ENCODE measurements at regions not wholly inside any gene's neighbourhood (a gene's known extent, or its start where the extent isn't known, plus 50 kb on each side); places are given as distances from the start of the nearest gene placed in this dataset.

DNA sequence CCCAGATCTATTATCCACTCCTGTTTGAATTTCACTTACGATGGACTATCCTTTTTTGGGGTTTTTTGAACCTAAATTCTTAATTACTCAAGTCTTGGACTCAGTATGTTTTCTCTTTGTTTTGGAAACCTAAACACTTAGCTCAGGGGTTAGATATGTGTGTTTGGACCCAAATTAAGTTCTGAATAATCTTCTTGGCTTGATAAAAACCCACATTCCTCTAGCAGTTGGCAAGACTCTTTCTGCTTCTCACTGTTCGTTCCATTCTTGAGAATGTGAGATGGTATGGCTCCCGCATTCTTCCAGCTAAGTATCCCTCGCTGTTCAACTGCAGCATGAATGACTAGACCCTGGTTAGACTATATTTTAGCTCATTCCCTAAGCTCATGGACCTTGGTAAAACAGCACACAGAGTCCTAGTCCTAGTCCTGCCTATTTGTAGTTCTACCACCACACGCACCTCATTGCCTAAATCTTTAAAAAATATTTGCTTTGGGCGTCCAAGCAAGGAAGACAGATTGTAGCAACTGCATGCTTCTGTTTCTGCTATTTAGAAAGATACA, 860.0 kb downstream of the RPS29 start:
- TF ChIP-seq, protein P1, sequence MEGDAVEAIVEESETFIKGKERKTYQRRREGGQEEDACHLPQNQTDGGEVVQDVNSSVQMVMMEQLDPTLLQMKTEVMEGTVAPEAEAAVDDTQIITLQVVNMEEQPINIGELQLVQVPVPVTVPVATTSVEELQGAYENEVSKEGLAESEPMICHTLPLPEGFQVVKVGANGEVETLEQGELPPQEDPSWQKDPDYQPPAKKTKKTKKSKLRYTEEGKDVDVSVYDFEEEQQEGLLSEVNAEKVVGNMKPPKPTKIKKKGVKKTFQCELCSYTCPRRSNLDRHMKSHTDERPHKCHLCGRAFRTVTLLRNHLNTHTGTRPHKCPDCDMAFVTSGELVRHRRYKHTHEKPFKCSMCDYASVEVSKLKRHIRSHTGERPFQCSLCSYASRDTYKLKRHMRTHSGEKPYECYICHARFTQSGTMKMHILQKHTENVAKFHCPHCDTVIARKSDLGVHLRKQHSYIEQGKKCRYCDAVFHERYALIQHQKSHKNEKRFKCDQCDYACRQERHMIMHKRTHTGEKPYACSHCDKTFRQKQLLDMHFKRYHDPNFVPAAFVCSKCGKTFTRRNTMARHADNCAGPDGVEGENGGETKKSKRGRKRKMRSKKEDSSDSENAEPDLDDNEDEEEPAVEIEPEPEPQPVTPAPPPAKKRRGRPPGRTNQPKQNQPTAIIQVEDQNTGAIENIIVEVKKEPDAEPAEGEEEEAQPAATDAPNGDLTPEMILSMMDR (conservative IDR thresholded peaks at IDR 0.05): no peak
- no peak for TF ChIP-seq ZFX (IDR thresholded peaks at IDR 0.05)

DNA sequence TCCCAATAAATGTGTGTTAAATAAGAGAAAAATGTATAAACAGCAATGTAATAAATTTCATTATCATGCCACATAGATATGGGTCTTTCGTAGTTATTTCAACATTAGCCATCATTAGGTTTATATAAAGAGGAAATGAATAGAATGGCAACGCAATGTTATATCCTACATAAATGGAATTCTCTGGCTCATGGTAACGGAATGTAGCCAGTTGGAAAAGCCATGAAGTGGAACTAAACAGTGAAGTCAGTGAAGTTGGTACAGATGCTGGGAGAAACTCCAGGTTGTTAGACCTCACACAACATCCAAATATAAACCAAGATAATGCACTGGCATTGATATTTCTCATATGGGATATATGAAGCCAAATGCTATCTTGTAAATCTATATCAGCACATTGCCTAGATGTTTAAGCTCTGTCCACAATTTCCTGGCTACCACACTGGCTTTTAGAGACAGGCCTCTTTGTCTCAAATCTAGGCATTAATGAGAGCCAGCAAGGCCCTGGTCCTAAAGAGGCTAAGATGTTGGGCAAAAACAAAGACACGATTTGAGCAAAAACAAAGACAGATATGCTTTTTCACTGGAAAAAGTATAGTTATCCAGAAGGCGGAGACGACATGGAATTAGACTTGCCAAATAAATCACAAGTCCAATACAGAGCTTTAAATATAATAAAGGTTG, 861.0 kb downstream of the RPS29 start:
- TF ChIP-seq ZFX (IDR thresholded peaks at IDR 0.05): no peak
- TF ChIP-seq, protein P1 (conservative IDR thresholded peaks at IDR 0.05): no peak
- no peak overlapping the region for H3K27ac ChIP-seq

More for the DNA sequence above, 860.0 kb downstream of the RPS29 start:
- H3K27ac ChIP-seq: no peak overlapping the region

DNA sequence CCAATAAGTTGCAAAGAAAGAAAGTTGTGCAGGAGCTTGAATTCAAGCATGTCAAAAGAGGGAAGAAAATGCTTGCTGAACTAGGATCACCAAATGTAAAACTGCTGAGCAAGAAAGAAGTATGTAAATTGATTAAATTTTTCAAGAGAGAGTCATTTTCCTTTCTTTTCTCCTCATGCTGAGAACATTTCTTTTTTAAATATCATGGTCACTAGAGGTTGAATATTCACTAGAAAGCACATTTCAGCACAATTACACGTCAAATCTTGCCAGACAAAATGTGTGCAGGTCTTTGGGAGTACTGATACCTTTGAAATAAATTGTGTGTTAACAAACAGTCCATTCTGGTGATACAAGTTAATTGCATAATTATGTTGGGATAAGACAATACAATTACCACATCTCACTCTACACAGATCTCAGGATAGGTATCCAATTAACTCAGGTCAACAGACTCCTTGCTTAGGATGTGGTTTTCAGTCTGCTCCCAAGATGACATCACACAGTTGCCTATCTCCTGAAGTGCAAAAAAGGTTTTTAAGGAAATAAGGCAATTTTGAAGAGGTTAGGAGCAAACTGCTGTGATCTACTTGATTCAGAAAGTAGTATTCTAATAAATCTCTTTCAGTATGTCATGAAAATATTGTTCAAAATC, 862.2 kb downstream of the RPS29 start:
- no peak overlapping the region for H3K27ac ChIP-seq
- TF ChIP-seq, protein P1 (conservative IDR thresholded peaks at IDR 0.05): no peak
- TF ChIP-seq ZFX (IDR thresholded peaks at IDR 0.05): no peak

DNA sequence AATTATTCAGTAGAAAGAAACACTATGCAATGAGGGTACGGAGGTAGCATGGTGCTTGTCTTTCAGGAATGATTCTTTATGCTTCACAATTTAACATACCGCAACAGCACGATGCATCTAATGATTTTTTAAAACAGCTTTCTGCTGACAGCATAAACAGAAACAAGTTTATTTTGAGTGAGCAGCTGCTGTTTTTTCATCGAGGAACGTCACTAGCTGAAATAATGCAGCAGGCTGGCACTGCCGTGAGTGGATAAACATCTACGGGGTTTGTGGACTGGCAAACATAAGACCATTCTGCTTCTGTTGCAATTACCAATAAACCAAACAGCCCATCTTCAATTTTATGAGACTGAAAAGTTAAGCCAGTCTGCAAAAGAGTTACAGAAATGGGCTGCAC, 871.8 kb downstream of the RPS29 start:
- H3K27ac ChIP-seq: no peak overlapping the region
- TF ChIP-seq, protein P1 (conservative IDR thresholded peaks at IDR 0.05): no peak
- TF ChIP-seq ZFX (IDR thresholded peaks at IDR 0.05): no peak

DNA sequence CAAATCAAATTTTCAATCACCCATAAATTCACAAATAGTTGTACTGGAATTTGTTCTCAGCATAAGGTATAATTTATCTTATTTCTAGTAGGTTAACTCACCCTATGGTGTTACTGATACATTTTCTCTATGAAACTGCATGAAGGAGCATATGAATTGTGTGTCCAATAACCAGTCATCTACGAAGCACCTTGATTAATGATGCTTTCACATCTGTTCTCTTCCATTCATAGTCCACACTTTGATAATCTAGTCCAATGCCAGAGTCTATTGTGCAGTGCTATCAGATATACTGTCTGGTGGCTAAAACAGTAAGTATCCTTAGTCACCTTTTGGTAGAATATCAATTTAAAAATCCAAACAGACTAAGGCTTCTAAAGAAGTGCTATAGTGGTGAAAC, 876.0 kb downstream of the RPS29 start:
- no peak overlapping the region for H3K27ac ChIP-seq
- TF ChIP-seq ZFX (IDR thresholded peaks at IDR 0.05): no peak
- TF ChIP-seq, protein P1 (conservative IDR thresholded peaks at IDR 0.05): no peak

DNA sequence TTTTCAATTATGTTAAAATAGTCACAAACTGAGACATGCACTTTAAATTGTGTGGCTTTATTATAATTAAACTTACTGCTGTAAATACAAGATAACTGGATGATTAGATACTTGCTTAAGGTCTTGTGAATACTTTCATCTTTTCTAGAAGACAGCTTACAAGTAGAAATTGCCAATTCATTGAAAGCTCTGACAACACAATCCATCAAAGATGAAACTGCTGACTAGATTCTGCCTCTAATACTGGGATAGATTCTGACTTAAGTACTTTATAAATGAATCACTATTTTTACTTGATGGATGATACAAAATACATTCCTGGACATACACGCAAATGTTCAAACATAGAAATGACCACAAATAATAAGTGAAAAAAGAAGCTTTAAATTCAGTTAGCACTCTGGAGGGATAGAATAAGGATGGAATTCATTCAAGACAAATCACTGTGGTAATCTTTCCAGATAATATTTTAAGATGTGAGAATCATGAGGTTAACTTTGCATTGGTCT, 876.8 kb downstream of the RPS29 start:
- no peak overlapping the region for H3K27ac ChIP-seq
- TF ChIP-seq ZFX (IDR thresholded peaks at IDR 0.05): no peak
- TF ChIP-seq, protein P1 (conservative IDR thresholded peaks at IDR 0.05): no peak

DNA sequence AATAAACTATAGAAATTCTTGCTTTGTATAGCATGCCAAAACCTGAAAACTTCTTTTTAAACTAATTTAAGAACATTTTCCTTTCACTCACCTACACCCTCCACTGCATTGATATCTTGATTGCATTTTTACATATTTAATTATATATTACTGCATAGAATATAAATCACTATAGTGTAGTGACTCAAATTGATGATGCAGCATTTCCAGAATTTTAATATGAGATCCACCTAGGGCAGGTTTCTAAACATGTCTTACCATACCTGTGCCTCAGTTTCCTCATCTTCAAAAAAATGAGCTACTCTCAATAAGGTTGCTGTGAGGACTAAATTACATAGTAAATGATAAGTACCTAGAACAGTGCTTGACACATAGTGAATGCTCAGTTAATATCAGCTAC, 881.5 kb downstream of the RPS29 start:
- no peak overlapping the region for H3K27ac ChIP-seq
- TF ChIP-seq ZFX (IDR thresholded peaks at IDR 0.05): no peak
- TF ChIP-seq, protein P1 (conservative IDR thresholded peaks at IDR 0.05): no peak

Data from C4-2B (cell line).